Activated T-cell treated with anti-CD3 and anti-CD28 coated beads for 4 hours (primary cell): ENCODE measurements at regions not wholly inside any gene's neighbourhood (a gene's known extent, or its start where the extent isn't known, plus 50 kb on each side); places are given as distances from the start of the nearest gene placed in this dataset.
"Not testable (repeated sequence)": the region's sequence is repeated elsewhere in the genome, so short reads cannot be mapped to it uniquely, and the experiment has no call there.

Experiments used
- DNase-seq: peaks from one replicate; pipeline ENCODE4 v3.0.0-alpha.2; 2020

DNA sequence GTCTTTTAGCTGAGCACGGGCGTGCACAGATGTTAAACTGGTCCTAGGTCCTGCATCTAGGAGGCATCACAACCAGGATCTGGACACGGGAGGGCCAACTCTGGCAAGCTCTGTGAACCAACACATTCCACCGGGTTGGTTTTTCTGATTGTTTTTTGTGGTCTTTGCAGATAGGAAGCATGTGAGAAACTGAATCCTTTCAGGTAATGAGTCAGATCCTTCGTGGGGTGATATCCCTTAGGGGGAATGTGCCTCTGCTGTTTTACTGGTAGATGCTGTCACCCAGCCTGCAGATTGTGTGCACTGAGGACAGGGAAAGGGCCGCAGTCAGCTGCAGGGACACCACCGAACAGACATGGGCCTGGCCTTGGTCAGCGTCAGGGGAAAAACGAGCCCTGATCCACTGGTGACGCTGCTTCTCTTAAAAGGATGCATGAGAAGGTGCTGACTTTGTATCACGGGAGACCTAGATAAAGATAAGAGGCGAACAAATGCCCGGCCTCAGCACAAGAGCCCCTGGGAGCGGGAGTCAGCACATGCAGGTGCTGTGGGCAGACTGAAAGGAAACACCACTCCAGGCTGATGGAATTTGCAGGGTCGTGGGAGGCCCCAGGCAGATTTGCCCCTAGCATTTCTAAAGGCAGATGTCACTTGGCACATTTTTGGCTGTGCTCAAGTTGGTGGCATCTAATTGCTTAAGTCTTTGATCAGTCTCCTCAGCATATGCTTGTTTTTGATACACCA is 51.1 kb downstream of the DOP1B start:
- DNase-seq: no peak

DNA sequence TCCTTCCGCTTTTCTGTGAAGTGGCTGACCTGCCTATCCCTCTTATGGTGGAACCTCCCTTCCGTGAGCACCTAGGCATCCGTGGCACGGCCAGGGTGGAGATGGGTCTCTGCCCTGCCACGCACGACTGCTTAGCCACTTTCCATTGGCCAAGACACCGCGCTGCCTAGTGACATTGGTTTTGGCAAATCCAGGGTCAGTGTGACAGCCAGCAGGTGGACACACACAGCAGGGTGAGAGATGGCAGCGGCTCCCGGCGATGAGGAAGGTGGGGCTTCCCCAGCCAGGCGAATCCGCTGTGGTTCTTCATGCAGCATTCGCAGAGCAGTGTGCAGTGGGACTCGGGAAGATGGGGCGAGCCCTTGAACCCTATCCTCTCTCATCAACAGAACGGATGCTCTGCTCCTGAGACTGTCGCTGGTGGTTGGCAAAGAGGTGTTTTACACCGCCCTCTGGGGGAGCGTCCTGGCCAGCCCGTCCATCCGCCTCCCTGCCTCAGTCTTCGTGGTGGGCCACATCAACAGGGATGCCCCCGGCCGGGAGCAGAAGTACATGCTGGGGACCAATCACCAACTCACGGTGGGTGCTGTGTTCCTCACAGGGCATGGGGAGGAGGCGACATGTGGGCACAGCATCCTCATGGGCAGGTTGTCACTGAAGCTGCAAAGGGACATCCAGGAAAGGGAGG is 51.8 kb downstream of the DOP1B start:
- no peak for DNase-seq

DNA sequence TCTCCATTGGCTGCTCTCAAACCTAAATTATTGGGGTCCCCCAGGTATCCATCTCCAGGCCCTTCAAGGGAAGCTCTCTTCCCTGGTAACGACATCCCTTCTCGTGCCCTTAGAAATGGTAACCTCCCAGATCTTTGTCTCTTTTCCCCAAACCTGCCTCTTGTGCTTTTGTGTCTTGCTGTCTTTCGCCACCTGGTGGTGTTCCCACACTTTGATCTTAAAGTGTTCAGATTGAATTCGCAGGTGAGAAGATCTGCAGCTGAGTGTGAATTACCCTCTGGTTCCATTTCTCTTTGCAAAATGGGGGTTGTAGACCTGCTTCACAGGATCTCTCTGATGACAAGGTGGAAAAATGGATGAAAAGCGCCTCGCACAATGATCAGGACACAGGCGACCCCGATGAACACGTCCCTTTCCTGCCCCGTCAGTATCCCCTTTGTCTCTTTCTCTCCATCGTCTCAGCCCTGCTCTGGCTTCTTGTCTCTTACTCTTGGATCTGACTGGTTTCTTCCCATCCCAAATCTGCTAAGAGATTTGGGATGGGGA is 53.1 kb downstream of the DOP1B start:
- peak; percentile 10 for DNase-seq

DNA sequence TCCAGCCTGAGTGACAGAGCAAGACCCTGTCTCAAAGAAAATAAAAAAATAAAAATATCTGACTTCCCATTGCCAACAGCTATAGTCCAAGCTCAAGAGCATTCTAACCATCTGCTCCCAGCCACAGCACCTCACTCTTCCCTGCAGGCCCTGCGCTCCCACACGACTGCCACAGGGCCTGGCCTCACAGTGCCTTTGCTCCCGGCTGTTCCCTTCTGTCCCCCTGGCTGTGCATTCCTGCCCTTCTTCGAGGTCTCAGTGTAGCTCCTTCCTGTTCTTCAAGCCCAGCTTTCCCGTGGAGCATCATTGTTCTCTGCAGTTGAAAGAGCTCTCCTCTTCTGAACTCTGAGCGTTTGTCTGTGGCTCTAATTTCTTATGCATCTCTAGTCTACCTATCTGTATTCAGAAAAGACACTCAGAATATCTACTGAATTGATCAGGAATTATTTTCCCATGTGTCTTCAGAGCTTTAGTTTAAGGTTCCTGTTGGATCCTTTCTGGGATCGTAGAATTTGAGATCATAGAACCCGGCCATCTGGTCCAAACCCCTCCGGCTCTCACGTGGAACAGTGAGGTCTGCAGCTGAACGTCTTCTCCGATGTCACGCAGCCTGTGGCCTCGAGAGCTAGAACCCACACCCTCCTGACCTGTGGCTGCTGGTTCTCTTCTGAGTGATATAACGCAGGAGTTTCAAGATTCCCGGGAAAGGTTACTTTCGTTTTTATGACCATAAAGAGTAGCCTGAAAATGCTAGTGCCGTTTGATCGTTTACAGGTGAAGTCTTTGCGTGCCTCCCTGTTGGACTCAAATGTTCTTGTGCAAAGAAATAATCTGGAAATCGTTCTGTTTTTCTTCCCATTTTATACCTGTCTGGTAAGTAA is 54.4 kb downstream of the DOP1B start:
- no peak for DNase-seq

DNA sequence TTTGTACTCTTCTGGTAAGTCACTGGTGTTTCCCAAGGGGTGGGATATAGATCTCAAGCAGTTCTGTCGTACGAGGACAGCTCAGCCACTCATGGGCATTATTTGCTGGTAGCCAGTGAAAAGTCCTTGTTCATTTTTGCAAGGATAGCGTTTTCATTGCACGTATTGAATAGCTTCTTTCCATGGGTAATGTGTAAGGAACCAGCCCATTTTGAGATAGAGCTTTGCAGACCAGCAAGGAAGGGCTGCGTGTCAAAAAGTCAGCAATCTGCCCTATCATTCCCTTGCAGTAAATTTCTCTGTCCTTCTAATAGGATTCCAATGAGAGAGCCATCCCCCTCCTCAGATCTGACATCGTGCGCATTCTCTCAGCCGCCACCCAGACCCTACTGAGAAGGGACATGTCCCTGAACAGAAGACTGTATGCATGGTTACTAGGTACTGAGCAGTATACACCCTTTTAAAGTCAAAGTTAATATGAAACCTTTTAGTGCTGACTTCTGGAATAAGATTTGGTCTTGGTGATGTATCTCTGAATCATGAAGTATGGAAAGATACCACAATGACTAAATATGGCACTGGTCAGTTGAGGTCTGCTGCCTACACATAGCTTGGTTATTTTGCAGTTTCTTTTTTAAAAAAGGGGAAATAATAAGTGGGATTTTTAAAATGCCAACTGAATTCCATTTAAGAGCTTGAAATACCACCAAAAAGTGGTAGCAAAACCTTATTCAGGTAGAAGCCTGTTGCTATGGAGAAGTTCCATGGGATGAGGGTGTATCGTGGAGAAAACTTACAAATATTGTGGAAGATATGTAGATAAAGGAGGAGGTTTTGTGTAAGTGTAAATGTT is 55.3 kb downstream of the DOP1B start:
- no peak for DNase-seq

DNA sequence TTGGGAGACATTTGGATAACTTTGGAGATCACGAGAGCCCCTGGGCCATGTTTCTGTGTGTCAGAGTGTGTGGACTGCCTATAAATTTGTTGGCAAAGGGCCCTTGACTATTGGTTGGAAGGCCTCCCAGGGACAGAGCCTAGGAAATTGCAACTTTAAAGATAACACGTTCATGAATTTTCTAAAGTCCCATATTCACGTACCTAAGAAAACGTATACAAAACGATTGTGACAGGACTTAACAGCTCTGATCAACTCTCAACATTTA is 55.8 kb downstream of the DOP1B start:
- no peak for DNase-seq

DNA sequence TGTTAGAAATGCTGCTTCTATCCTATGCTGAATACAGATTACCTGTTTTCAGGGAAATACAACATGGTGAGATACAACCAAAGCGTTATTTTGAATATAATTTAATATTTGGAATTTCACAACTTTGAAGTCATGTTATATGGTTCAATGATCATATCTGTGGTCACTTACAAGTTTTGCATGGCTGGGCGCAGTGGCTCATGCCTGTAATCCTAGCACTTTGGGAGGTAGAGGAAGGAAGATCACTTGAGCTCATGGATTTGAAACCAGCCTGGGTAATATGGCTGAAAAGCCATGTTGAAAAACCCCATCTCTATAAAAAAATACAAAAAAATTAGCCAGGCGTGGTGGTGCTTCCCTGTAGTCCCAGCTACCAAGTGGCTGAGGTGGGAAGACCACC is 57.9 kb downstream of the DOP1B start:
- DNase-seq: no peak

DNA sequence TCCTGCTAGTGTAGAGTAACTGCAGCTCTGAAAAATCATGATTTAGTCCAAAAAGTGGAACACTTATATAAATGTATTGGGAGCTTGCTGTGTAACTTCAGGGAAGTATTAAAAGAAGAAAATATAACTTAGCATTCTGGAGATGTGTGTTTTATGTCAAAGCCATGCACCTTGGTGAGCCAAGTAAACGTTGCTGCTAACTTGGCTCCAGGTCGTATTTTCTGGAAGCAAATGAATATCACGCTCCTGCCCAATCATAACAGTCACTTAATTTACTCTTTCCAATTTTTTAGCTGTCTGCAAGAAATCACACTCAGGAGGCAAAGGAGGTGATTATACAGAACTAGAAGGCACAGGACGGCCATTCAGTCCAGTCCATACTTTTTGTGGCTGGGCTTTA is 61.1 kb downstream of the DOP1B start:
- no peak for DNase-seq

DNA sequence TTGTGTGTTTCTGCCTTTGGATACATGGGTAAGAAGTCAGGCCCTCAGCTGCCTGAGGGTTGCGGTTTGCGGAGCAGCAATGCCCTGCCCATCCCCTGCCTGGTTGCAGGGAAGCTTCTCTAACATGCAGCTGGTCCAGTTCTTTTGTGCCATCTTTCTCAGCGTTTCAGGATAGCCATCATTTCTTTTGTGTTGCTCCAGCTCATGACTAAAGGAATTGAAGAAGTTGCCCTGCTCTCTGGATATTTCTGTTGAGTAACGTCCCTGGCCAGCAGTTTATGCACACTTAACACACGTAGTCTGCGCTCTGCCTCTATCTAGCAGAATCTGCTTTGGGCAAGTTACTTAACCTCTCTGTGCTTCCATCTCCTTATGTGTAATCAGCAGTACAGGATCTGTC is 62.1 kb downstream of the DOP1B start:
- no peak for DNase-seq

DNA sequence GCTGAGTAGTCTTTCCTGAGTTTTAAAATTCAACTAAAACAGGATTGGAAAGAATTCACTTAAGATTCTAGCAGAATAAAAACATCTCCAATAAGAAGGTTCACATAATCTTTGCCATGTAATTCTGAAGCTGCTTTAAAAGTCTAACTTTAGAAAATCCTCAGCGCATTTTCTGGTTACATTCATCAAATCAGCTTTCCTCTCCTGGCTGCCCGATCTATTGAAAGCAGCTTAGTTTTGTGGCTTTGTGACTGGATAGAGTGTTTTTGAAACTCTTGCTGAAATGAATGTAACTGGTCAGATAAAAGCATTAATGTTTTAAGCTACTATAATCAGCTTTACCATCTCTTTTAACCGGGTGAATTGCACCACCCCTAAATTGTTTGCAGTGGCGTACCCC is 66.8 kb downstream of the DOP1B start:
- no peak for DNase-seq

DNA sequence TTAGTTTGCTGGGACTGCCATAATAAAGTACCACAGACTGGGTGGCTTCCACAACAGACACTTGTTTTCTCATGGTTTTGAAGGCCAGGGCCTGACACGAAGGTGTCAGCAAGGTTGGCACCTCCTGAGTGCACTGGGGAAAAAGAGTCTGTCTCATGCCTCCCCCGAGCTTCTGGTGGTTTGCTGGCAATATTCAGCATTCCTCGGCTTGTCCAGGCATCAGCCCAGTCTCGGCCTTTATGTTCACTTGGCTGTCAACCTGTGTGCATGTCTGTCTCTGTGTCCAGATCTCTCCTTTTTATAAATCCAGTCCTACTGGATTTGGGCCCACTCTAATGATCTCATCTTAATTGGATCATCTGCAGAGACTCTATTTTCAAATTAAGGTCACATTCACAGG is 72.6 kb downstream of the DOP1B start:
- no peak for DNase-seq

DNA sequence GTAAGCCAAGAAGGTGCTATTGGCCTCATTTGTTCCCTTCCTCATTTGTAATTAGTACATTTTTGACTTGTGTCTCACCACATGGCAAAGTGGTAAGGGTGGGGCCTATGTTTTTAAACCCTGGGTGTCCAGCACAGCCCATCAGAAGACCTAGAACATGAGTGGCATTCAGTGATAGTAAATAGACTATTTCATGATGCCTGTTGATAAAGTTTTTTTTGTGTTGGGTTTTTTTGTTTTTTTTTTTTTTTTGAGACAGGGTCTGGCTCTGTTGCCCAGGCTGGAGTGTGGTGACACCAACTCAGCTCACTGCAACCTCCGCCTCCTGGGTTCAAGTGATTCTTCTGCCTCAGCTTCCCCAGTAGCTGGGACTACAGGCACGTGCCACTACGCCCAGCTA is 74.8 kb downstream of the DOP1B start:
- not testable (repeated sequence) for DNase-seq

DNA sequence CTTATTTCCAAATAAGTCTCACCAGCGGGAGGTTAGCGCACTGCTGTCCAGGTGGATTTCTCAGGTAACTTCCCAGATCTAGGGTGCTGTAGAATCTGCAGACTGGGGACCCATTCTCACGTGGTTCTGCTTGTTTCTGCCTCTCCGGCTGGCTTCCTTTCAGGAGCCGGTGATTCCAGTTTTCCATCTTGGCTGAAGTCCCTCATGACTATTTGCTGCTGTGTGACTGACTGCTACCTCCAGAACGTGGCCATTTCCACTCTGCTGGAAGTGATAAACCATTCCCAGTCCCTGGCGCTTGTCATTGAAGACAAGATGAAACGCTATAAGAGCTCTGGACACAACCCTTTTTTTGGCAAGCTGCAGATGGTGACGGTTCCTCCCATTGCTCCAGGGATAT is 76.0 kb downstream of the DOP1B start:
- no peak for DNase-seq

DNA sequence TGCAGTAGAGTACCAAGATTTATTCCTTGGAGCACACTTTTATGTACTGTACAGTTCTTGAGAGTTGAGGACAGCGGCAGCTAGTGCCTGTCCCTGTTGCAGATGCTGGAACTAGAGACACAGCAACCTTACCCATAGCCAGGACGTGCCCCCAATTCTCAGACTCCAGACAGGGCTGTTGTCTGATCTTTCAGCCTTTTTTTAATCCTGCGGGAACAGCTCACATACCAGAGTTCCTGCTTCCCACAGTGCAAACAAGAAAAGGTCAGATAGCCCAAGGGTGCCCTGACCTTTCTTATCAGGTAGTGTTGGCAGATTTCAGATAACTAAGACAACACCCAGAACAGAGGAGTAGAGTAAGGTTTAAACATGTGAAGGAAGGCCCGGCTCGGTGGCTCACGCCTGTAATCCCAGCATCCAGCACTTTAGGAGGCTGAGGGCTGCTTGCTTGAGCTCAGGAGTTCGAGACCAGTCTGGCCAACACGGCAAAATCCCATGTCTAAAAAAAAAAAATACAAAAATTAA is 78.5 kb downstream of the DOP1B start:
- no peak for DNase-seq

DNA sequence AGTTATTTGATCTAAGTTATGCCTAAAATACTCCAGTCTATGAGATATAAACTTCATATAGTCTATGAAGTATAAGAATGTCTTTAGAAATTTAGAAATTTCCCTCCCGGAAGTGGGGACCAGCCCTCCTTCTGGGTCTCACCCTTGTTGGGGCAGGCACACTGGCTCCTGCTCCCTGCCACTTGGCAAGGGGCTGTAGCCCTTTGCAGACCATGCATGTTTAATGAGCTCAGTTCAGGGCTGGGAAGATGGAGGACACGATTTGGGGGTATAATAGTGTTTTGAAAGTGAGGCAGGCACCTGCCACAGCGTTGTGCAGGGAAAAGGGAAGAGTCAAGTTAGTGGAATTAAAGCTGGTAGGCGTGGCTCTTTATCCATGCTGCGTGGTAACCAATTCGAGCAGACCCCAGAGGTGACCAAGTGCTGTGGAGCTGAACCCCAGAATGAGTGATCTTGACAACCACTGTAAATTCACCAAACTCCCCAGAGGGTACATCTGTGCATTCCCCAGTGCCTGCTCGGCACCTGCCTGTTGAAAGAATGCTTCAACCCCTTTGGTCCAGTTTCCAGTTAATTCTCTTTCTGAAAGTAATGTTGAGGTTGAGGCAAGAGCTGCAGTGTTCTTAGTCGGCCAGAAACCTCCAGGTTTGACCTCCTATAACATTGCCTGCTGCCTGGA is 79.6 kb downstream of the DOP1B start:
- DNase-seq: no peak

DNA sequence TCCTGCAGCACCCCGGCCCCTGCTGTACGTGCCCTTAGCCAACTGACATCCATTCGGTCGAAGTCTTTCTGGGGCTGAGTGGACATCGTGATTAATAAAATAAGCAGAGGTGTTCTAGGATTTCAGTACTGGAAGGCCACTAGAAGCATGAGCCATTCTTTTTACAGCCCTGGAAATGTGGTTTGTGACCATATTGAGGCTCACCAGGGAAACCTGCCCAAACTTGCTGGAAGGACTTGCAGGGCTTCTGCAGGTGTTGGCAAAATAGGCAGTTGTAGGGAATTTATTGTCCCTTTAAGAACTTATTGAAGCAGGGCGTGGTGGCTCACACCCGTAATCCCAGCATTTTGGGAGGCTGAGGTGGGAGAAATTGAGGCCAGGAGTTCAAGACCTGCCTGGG is 80.8 kb downstream of the DOP1B start:
- DNase-seq: no peak

DNA sequence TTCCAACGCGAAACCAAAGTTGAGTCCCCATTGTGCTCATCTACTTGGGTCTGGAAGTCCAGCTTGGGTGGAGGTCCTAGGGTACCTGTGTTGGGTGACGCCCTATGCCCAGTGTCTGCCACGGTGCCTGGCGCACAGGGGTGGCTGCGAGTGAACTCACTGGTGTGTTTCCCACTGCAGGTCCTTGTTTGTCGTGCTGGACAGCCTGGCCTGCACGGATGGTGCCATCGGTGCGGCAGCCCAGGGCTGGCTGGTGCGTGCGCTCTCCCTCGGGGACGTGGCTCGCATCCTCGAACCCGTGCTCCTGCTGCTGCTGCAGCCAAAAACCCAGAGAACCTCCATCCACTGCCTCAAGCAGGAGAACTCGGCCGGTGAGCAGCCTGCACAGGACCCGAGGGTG is 80.4 kb upstream of the MORC3 start:
- DNase-seq: no peak

DNA sequence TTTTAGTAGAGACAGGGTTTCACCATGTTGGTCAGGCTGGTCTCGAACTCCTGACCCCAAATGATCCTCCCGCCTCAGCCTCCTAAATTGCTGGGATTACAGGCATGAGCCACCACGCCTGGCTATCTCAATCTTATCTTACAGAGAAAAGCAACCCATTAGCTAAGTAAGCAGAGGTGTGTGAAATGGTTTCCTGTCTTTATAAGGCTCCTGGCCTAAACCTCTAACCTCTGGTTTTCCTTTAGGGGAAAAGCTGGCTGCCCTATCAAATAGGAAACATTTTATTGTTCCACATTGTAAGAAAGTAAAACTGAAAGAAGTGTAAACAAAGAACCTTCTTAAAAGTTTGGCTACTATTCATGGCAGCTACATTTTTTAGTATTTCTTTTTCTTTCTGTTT is 78.3 kb upstream of the MORC3 start:
- no peak for DNase-seq

DNA sequence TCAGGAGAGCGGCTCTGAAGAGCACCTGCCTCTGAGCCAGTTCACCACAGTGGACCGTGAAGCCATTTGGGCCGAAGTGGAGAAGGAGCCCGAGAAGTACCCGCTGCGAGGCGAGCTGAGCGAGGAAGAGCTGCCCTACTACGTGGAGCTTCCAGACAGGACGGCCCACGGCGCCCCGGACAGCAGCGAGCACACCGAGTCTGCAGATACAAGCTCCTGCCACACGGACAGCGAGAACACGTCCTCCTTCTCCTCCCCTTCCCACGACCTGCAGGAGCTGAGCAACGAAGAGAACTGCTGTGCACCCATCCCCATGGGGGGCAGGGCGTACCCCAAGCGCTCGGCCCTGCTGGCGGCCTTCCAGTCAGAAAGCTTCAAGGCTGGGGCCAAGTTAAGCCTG is 74.9 kb upstream of the MORC3 start:
- DNase-seq: no peak

DNA sequence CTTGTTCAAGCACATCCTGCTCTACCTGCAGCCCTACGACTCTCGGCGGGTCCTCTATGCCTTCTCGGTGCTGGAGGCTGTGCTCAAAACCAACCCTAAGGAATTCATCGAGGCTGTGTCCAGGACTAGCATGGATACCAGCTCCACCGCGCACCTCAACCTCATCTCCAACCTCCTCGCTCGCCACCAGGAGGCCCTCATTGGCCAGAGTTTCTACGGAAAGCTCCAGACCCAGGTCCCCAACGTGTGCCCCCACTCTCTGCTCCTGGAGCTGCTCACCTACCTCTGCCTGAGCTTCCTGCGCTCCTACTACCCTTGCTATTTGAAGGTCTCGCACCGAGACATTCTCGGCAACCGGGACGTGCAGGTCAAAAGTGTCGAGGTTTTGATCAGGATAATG is 74.3 kb upstream of the MORC3 start:
- no peak for DNase-seq

DNA sequence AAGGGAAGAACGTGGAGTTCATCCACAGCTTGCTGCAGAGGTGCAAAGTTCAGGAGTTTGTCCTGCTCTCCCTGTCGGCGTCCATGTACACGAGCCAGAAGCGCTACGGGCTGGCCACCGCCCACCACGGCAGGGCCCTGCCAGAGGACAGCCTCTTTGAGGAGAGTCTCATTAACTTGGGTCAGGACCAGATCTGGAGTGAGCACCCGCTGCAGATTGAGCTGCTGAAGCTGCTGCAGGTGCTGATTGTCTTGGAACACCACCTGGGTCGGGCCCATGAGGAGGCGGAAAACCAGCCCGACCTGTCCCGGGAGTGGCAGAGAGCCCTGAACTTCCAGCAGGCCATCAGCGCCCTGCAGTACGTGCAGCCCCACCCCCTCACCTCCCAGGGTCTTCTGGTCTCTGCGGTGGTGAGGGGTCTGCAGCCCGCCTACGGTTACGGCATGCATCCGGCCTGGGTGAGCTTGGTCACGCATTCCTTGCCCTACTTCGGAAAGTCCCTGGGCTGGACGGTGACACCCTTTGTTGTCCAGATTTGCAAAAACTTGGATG is 73.8 kb upstream of the MORC3 start:
- no peak for DNase-seq
